ENCODE measurements at regions not wholly inside any gene's neighbourhood (a gene's known extent, or its start where the extent isn't known, plus 50 kb on each side); places are given as distances from the start of the nearest gene placed in this dataset.

- TF ChIP-seq POLR2A (IDR thresholded peaks at IDR 0.05) (no peak), CTCF (IDR thresholded peaks at IDR 0.05) (no peak)
Measured at GRCh38 chr2:220446106-220446712, 818.8 kb downstream of the SLC4A3 start.
